HEK293 (cell line): ENCODE measurements at regions not wholly inside any gene's neighbourhood (a gene's known extent, or its start where the extent isn't known, plus 50 kb on each side); places are given as distances from the start of the nearest gene placed in this dataset.

ENCODE experiments used
- CTCF ChIA-PET: fragments of 350-600 bp; formaldehyde crosslinking; extraction: SDS; loops from one replicate; lab custom pipeline; 2021; ENCODE audit warnings: antibody characterized with exemption; lab: Yijun Ruan, JAX
- POLR2A ChIA-PET: fragments of 300-600 bp; formaldehyde crosslinking; extraction: SDS; loops from one replicate; lab custom pipeline; 2020; ENCODE audit warnings: antibody characterized with exemption, inconsistent platforms; lab: Yijun Ruan, JAX
- H3K27ac ChIP-seq: fragments of 200-500 bp; sonication (Bioruptor generic); 2 replicates; pipeline ENCODE4 v1.5.1; 2014; ENCODE audit warnings: low read depth, low read length, control low read depth, inconsistent platforms; ENCODE audit errors: extremely low read depth
- H3K36me3 ChIP-seq, 2 experiments: fragments of 200-500 bp in 1 of 2; sonication (Bioruptor generic) in 1 of 2; 1 replicate in 1 of 2; 2 replicates in 1 of 2; pipeline ENCODE4 v1.5.1; 2014 to 2017; ENCODE audit warnings: inconsistent platforms in 2 of 2, low read length in 2 of 2; ENCODE audit not compliant: control insufficient read depth in 2 of 2, insufficient read depth in 1 of 2
- H3K4me1 ChIP-seq: fragments of 200-500 bp; sonication (Bioruptor generic); 2 replicates; pipeline ENCODE4 v1.5.1; 2014; ENCODE audit warnings: mild to moderate bottlenecking, low read length, inconsistent platforms; ENCODE audit not compliant: control insufficient read depth, insufficient read depth
- H3K4me3 ChIP-seq: 2 replicates; pipeline ENCODE4 v1.5.1; 2011; ENCODE audit warnings: low read depth, mild to moderate bottlenecking, control low read depth, low read length, moderate library complexity
- H3K9me3 ChIP-seq: fragments of 200-500 bp; sonication (Bioruptor generic); 2 replicates; pipeline ENCODE4 v1.5.1; 2014; ENCODE audit warnings: low read depth, low read length, inconsistent platforms; ENCODE audit not compliant: control insufficient read depth, insufficient read depth
- GLIS2 ChIP-seq: fragments of 450-650 bp; formaldehyde crosslinking; IDR thresholded peaks from 2 replicates; pipeline ENCODE4 v1.5.1; 2016; ENCODE audit warnings: missing biosample characterization, missing genetic modification characterization
- KLF16 ChIP-seq: fragments of 450-650 bp; formaldehyde crosslinking; IDR thresholded peaks from 2 replicates; pipeline ENCODE4 v1.5.1; 2017; ENCODE audit warnings: missing biosample characterization, missing genetic modification characterization
- SCRT1 ChIP-seq: fragments of 450-650 bp; formaldehyde crosslinking; IDR thresholded peaks from 2 replicates; pipeline ENCODE4 v1.5.1; 2016; ENCODE audit warnings: missing biosample characterization, missing genetic modification characterization, borderline replicate concordance
- ZBTB20 ChIP-seq: fragments of 450-650 bp; formaldehyde crosslinking; IDR thresholded peaks from 2 replicates; pipeline ENCODE4 v1.5.1; 2016; ENCODE audit warnings: missing biosample characterization, missing genetic modification characterization
- ZNF133 ChIP-seq: fragments of 450-650 bp; formaldehyde crosslinking; IDR thresholded peaks from 2 replicates; pipeline ENCODE4 v1.5.1; 2016; ENCODE audit warnings: missing biosample characterization, missing genetic modification characterization
- ZNF221 ChIP-seq: fragments of 450-650 bp; formaldehyde crosslinking; IDR thresholded peaks from 2 replicates; pipeline ENCODE4 v1.5.1; 2017; ENCODE audit warnings: missing biosample characterization, missing genetic modification characterization, borderline replicate concordance
- ZNF350 ChIP-seq: fragments of 450-650 bp; formaldehyde crosslinking; IDR thresholded peaks from 2 replicates; pipeline ENCODE4 v1.5.0; 2017; ENCODE audit warnings: missing biosample characterization, mild to moderate bottlenecking, missing genetic modification characterization
- ZNF354C ChIP-seq: fragments of 450-650 bp; formaldehyde crosslinking; IDR thresholded peaks from 2 replicates; pipeline ENCODE4 v1.5.1; 2016; ENCODE audit warnings: missing biosample characterization, missing genetic modification characterization, low read depth, borderline replicate concordance
- ZNF544 ChIP-seq: fragments of 450-650 bp; formaldehyde crosslinking; IDR thresholded peaks from 2 replicates; pipeline ENCODE4 v1.5.0; 2017; ENCODE audit warnings: missing biosample characterization, missing genetic modification characterization
- ZNF555 ChIP-seq: fragments of 450-650 bp; formaldehyde crosslinking; conservative IDR thresholded peaks from 2 replicates; pipeline ENCODE4 v1.5.1; 2017; ENCODE audit warnings: missing biosample characterization, mild to moderate bottlenecking, missing genetic modification characterization, inconsistent platforms
- ZNF624 ChIP-seq: fragments of 450-650 bp; formaldehyde crosslinking; IDR thresholded peaks from 2 replicates; pipeline ENCODE4 v1.5.1; 2017; ENCODE audit warnings: missing biosample characterization, missing genetic modification characterization
- ZNF701 ChIP-seq: fragments of 450-650 bp; formaldehyde crosslinking; IDR thresholded peaks from 2 replicates; pipeline ENCODE4 v1.5.1; 2016; ENCODE audit warnings: missing biosample characterization, missing genetic modification characterization
- ZNF777 ChIP-seq: fragments of 450-650 bp; formaldehyde crosslinking; IDR thresholded peaks from 2 replicates; pipeline ENCODE4 v1.5.1; 2017; ENCODE audit warnings: missing biosample characterization, missing genetic modification characterization, borderline replicate concordance
- ZSCAN30 ChIP-seq: fragments of 450-650 bp; IDR thresholded peaks from 2 replicates; pipeline ENCODE4 v1.5.1; 2018; ENCODE audit warnings: missing biosample characterization, mild to moderate bottlenecking, missing genetic modification characterization, moderate library complexity
- TF ChIP-seq, protein P1 (sequence below): fragments of 450-650 bp; formaldehyde crosslinking; IDR thresholded peaks from 2 replicates; pipeline ENCODE4 v1.5.1; 2016; ENCODE audit warnings: missing biosample characterization, missing genetic modification characterization
- TF ChIP-seq, protein P2 (sequence below): fragments of 450-650 bp; formaldehyde crosslinking; IDR thresholded peaks from 2 replicates; pipeline ENCODE4 v1.5.1; 2016; ENCODE audit warnings: missing biosample characterization, missing genetic modification characterization
- TF ChIP-seq, protein P3 (sequence below): fragments of 450-650 bp; formaldehyde crosslinking; IDR thresholded peaks from 2 replicates; pipeline ENCODE4 v1.5.1; 2017; ENCODE audit warnings: missing biosample characterization, missing genetic modification characterization
- TF ChIP-seq, protein P4 (sequence below): fragments of 450-650 bp; formaldehyde crosslinking; IDR thresholded peaks from 2 replicates; pipeline ENCODE4 v1.5.1; 2016; ENCODE audit warnings: missing biosample characterization, missing genetic modification characterization, borderline replicate concordance
- TF ChIP-seq, protein P5 (sequence below): fragments of 450-650 bp; formaldehyde crosslinking; IDR thresholded peaks from 2 replicates; pipeline ENCODE4 v1.5.1; 2016; ENCODE audit warnings: missing biosample characterization, missing genetic modification characterization
- TF ChIP-seq, protein P6 (sequence below): fragments of 450-650 bp; formaldehyde crosslinking; IDR thresholded peaks from 2 replicates; pipeline ENCODE4 v1.5.1; 2016; ENCODE audit warnings: missing biosample characterization, missing genetic modification characterization, low read depth

DNA sequence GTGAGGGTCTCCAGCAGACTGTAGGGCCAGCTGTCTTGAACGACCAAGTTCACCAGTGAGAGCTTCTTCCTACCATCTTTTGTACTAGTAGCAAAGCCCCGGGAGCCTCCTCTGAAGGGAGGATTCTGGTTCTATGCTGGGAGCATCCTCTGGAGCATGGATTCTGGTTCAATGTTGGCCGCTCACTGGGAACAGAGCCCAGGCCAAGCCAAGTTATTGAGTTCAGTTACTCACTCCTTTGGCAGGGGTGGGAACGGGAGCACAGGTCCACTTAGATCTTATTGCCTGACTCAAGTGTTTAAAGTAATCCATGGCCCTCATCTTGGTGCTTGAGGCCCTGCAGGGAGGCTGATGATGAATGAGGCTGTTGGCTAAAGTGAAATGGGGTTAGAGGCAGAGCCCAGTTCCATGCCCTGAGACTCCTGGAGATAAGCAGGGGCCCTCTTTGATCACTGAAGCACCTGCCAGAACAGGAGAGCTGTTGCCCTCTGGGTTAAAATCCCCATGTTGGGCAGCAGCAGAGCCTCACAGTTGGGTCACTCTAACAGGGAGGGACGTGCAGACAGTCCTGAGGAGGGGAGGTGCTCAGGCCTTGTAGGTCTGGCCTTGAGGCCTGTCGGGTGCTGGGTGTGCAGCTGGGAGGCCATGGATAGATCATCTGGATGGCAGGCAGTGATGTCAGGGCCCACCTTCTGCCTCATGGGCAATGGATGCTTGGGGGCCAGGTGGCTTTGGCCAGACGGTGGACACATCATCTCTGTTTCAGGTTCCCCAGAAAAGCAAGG is 98.3 kb upstream of the SYNDIG1 start:
- CTCF ChIA-PET, result no interaction called here

DNA sequence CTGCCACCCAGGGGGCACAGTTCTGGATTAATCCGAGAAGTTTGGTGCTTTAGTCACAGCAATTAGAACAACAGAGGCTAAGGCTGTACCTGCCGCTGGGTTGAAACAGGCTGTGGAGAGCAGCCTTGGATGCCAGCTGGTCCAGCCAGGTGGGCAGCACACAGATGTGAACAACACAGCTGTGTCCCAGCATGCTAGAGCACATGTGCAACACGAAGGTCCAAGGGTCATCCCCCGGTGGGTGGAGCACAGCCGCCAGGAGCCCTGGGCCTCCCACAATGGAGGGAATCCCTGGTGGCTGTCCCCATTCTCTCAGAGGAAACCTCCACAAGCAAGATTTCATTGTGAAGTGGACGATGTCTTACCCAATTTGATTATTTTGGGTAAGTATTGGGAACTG is 99.2 kb upstream of the SYNDIG1 start:
- Histone ChIP-seq H3K27ac (no peak overlapping the region), H3K4me3 (no peak overlapping the region), H3K9me3 (no peaks in the 10 kb centered on the region), H3K36me3 (no peaks in the 10 kb centered on the region), H3K4me1 (no peaks in the 10 kb centered on the region)
- ChIA-PET POLR2A (no interaction called here), CTCF (interaction anchor here (1.0 kb wide), 1 partner anchor 25 kb away, joined by 3 read pairs; no protein-coding TSS in a partner anchor)
- TF ChIP-seq ZNF544 (tag by site-specific recombination) (no peak), SCRT1 (tag by site-specific recombination) (no peak), GLIS2 (tag by site-specific recombination) (no peak), KLF16 (tag by site-specific recombination) (no peak), ZNF354C (tag by site-specific recombination) (no peak), ZNF221 (no peak), ZNF133 (tag by site-specific recombination) (no peak), ZNF624 (tag by site-specific recombination) (no peak), ZSCAN30 (tag by site-specific recombination) (no peak), ZNF777 (tag by site-specific recombination) (no peak), ZNF555 (tag by site-specific recombination) (no peak), ZNF701 (tag by site-specific recombination) (no peak), ZBTB20 (tag by site-specific recombination) (no peak)
- TF ChIP-seq, protein P1, sequence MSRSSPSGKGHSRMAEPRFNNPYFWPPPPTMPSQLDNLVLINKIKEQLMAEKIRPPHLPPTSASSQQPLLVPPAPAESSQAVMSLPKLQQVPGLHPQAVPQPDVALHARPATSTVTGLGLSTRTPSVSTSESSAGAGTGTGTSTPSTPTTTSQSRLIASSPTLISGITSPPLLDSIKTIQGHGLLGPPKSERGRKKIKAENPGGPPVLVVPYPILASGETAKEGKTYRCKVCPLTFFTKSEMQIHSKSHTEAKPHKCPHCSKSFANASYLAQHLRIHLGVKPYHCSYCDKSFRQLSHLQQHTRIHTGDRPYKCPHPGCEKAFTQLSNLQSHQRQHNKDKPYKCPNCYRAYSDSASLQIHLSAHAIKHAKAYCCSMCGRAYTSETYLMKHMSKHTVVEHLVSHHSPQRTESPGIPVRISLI (tag by site-specific recombination), result no peak
- TF ChIP-seq, protein P2, sequence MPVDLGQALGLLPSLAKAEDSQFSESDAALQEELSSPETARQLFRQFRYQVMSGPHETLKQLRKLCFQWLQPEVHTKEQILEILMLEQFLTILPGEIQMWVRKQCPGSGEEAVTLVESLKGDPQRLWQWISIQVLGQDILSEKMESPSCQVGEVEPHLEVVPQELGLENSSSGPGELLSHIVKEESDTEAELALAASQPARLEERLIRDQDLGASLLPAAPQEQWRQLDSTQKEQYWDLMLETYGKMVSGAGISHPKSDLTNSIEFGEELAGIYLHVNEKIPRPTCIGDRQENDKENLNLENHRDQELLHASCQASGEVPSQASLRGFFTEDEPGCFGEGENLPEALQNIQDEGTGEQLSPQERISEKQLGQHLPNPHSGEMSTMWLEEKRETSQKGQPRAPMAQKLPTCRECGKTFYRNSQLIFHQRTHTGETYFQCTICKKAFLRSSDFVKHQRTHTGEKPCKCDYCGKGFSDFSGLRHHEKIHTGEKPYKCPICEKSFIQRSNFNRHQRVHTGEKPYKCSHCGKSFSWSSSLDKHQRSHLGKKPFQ (tag by site-specific recombination), result no peak
- TF ChIP-seq, protein P3, sequence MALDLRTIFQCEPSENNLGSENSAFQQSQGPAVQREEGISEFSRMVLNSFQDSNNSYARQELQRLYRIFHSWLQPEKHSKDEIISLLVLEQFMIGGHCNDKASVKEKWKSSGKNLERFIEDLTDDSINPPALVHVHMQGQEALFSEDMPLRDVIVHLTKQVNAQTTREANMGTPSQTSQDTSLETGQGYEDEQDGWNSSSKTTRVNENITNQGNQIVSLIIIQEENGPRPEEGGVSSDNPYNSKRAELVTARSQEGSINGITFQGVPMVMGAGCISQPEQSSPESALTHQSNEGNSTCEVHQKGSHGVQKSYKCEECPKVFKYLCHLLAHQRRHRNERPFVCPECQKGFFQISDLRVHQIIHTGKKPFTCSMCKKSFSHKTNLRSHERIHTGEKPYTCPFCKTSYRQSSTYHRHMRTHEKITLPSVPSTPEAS (tag by site-specific recombination), result no peak
- TF ChIP-seq, protein P4, sequence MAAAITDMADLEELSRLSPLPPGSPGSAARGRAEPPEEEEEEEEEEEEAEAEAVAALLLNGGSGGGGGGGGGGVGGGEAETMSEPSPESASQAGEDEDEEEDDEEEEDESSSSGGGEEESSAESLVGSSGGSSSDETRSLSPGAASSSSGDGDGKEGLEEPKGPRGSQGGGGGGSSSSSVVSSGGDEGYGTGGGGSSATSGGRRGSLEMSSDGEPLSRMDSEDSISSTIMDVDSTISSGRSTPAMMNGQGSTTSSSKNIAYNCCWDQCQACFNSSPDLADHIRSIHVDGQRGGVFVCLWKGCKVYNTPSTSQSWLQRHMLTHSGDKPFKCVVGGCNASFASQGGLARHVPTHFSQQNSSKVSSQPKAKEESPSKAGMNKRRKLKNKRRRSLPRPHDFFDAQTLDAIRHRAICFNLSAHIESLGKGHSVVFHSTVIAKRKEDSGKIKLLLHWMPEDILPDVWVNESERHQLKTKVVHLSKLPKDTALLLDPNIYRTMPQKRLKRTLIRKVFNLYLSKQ (tag by site-specific recombination), result no peak
- TF ChIP-seq, protein P5, sequence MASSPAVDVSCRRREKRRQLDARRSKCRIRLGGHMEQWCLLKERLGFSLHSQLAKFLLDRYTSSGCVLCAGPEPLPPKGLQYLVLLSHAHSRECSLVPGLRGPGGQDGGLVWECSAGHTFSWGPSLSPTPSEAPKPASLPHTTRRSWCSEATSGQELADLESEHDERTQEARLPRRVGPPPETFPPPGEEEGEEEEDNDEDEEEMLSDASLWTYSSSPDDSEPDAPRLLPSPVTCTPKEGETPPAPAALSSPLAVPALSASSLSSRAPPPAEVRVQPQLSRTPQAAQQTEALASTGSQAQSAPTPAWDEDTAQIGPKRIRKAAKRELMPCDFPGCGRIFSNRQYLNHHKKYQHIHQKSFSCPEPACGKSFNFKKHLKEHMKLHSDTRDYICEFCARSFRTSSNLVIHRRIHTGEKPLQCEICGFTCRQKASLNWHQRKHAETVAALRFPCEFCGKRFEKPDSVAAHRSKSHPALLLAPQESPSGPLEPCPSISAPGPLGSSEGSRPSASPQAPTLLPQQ (tag by site-specific recombination), result no peak

More for the DNA sequence above, 98.3 kb upstream of the SYNDIG1 start:
- no peak overlapping the region for H3K4me3 ChIP-seq
- no peaks in the 10 kb centered on the region for H3K4me1 ChIP-seq
- POLR2A ChIA-PET, result no interaction called here
- H3K9me3 ChIP-seq, result no peaks in the 10 kb centered on the region
- H3K27ac ChIP-seq, result no peak overlapping the region
- H3K36me3 ChIP-seq, result no peaks in the 10 kb centered on the region
- TF ChIP-seq, protein P6, sequence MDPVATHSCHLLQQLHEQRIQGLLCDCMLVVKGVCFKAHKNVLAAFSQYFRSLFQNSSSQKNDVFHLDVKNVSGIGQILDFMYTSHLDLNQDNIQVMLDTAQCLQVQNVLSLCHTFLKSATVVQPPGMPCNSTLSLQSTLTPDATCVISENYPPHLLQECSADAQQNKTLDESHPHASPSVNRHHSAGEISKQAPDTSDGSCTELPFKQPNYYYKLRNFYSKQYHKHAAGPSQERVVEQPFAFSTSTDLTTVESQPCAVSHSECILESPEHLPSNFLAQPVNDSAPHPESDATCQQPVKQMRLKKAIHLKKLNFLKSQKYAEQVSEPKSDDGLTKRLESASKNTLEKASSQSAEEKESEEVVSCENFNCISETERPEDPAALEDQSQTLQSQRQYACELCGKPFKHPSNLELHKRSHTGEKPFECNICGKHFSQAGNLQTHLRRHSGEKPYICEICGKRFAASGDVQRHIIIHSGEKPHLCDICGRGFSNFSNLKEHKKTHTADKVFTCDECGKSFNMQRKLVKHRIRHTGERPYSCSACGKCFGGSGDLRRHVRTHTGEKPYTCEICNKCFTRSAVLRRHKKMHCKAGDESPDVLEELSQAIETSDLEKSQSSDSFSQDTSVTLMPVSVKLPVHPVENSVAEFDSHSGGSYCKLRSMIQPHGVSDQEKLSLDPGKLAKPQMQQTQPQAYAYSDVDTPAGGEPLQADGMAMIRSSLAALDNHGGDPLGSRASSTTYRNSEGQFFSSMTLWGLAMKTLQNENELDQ (tag by site-specific recombination), result no peak
- TF ChIP-seq ZNF350 (tag by site-specific recombination), result no peak
